BE2C (cell line): ENCODE measurements at regions not wholly inside any gene's neighbourhood (a gene's known extent, or its start where the extent isn't known, plus 50 kb on each side); places are given as distances from the start of the nearest gene placed in this dataset.

Source experiments
- DNase-seq: peaks from one replicate; pipeline ENCODE4 v3.0.0-alpha.2; 2020
- H3K27me3 ChIP-seq: fragments of 250-450 bp; sonication (Bioruptor Pico); 2 replicates; pipeline ENCODE4 v1.5.1; 2020; ENCODE audit warnings: mild to moderate bottlenecking
- H3K36me3 ChIP-seq: fragments of 250-450 bp; sonication (Bioruptor Pico); 2 replicates; pipeline ENCODE4 v1.5.1; 2020; ENCODE audit warnings: mild to moderate bottlenecking
- H3K4me1 ChIP-seq: fragments of 250-450 bp; sonication (Bioruptor Pico); 2 replicates; pipeline ENCODE4 v1.5.1; 2020
- H3K4me3 ChIP-seq: 2 replicates; pipeline ENCODE4 v1.5.1; 2011; ENCODE audit warnings: low read depth, low read length
- H3K9me3 ChIP-seq: fragments of 250-450 bp; sonication (Bioruptor Pico); 2 replicates; pipeline ENCODE4 v1.5.1; 2020
- TF ChIP-seq, protein P1 (sequence below): IDR thresholded peaks from 2 replicates; pipeline ENCODE4 v1.5.1; 2012; ENCODE audit warnings: mild to moderate bottlenecking, low read depth, low read length

DNA sequence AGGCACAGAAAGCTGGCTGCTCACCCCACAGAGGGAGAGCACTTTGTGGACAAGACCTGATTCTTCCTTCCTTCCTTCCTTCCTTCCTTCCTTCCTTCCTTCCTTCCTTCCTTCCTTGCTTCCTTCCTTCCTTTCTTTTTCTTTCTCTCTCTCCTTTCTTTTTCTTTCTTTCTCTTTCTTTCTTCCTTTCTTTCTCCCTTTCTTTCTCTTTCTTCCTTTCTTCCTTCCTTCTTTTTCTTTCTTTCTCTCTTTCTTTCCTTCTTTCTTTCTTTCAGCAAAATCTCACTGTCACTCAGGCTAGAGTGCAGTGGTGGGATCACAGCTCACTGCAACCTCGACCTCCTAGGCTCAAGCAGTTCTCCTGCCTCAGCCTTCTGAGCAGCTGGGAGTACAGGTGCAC lies 263.9 kb downstream of the UQCRFS1 start:
- DNase-seq, result no peak
- no peaks in the 10 kb centered on the region for H3K4me1 ChIP-seq
- no peak overlapping the region for H3K4me3 ChIP-seq
- TF ChIP-seq, protein P1, sequence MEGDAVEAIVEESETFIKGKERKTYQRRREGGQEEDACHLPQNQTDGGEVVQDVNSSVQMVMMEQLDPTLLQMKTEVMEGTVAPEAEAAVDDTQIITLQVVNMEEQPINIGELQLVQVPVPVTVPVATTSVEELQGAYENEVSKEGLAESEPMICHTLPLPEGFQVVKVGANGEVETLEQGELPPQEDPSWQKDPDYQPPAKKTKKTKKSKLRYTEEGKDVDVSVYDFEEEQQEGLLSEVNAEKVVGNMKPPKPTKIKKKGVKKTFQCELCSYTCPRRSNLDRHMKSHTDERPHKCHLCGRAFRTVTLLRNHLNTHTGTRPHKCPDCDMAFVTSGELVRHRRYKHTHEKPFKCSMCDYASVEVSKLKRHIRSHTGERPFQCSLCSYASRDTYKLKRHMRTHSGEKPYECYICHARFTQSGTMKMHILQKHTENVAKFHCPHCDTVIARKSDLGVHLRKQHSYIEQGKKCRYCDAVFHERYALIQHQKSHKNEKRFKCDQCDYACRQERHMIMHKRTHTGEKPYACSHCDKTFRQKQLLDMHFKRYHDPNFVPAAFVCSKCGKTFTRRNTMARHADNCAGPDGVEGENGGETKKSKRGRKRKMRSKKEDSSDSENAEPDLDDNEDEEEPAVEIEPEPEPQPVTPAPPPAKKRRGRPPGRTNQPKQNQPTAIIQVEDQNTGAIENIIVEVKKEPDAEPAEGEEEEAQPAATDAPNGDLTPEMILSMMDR, result no peak
- H3K36me3 ChIP-seq, result no peaks in the 10 kb centered on the region
- H3K9me3 ChIP-seq, result no peaks in the 10 kb centered on the region; the same call in 1 of the 2 replicates
- H3K27me3 ChIP-seq, result no peaks in the 10 kb centered on the region

DNA sequence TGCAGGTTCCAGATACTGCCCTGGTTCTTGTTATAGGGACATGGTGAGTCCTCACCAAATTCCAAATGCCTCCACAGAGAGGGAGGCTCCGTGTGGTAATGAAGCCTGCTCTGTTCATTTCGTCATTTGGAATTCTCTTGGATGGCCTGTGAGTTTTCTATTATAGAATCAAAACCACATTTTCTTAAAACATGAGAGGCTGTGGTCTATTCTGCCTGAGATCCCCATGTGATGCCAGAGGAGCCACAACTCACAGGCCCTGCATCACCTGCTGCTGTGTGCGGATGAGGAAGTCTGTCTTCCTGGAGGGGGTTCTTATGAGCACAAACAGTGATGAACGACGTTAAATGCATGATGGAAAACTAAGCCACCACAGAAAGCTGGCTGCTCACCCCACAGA lies 264.4 kb downstream of the UQCRFS1 start:
- Histone ChIP-seq H3K9me3 (no peaks in the 10 kb centered on the region; the same call in 1 of the 2 replicates), H3K4me3 (no peak overlapping the region), H3K36me3 (no peaks in the 10 kb centered on the region), H3K27me3 (no peaks in the 10 kb centered on the region), H3K4me1 (no peaks in the 10 kb centered on the region)
- no peak for DNase-seq
- TF ChIP-seq, protein P1, result no peak

DNA sequence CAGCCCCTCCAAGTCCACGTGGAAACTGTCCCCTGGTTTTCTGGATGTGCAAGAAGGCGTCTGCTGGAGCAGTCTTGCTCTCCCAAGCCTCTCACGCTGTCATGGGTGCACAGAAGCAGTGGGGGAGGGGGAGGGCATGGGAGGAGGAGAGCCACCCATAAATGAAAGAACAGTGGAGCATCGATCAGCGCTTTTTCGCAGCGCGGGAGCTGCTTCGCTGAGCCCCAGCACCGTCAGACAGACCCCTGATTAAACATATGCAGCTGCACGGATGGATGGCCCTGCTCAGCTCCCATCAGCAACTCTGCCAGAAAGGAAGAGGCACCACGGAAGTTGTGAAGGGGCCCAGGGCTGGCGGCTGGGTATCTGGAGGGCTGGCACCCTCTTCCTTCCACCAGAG lies 264.9 kb downstream of the UQCRFS1 start:
- Histone ChIP-seq H3K4me1 (no peaks in the 10 kb centered on the region), H3K36me3 (no peaks in the 10 kb centered on the region), H3K9me3 (no peaks in the 10 kb centered on the region), H3K27me3 (no peaks in the 10 kb centered on the region), H3K4me3 (no peak overlapping the region)
- TF ChIP-seq, protein P1, result no peak
- no peak for DNase-seq

DNA sequence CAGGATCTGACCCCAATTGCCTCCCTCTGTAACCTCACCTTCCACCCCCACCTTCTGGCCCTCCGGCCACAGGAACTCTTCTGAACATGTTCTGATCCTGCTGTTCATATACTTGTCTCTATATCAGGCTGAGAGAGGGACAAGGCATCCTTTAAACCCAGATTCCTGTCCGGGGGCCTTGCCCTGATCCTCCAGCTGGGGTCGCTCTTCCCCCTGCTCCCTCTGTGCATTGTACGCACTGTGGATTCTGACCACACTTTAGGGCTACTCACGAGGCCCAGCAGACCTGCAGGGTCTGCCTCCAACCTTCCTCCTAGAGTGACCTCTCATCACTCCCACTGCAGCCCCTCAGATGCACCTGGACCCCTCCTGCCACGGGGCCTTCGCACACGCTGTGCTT lies 269.3 kb downstream of the UQCRFS1 start:
- no peaks in the 10 kb centered on the region for H3K9me3 ChIP-seq
- no peaks in the 10 kb centered on the region for H3K27me3 ChIP-seq
- H3K4me1 ChIP-seq, result no peaks in the 10 kb centered on the region
- H3K4me3 ChIP-seq, result no peak overlapping the region
- DNase-seq, result no peak
- TF ChIP-seq, protein P1, result no peak
- no peaks in the 10 kb centered on the region for H3K36me3 ChIP-seq

DNA sequence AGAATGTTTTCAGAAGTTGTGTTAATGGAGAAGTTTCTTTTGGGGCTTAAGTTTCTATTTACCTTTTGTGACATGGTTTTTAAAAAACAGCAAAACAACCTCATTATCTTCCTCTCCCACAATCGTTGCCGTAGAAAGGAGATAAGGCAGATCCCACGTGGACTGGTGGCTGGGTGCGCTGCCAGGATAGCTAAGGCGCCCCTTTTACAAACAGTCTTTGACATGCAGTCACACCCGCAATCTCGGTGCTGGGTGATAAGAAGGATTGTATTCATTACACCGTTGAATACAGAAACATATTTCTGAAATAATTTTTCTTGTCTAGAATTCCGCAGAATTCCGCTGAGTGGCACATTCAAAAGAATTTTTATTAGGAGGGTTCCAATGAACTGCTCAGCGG lies 271.1 kb downstream of the UQCRFS1 start:
- no peaks in the 10 kb centered on the region for H3K27me3 ChIP-seq
- H3K4me3 ChIP-seq, result no peak overlapping the region
- H3K4me1 ChIP-seq, result no peaks in the 10 kb centered on the region
- no peak for DNase-seq
- TF ChIP-seq, protein P1, result no peak
- no peaks in the 10 kb centered on the region for H3K9me3 ChIP-seq
- no peaks in the 10 kb centered on the region for H3K36me3 ChIP-seq

GRCh38 chr19:28940751-28941500 lies 272.0 kb downstream of the UQCRFS1 start:
- TF ChIP-seq, protein P1, result no peak
- H3K36me3 ChIP-seq, result no peaks in the 10 kb centered on the region

More at GRCh38 chr19:28940751-28941500, 272.0 kb downstream of the UQCRFS1 start:
- no peak for DNase-seq
- Histone ChIP-seq H3K9me3 (no peaks in the 10 kb centered on the region), H3K4me3 (no peak overlapping the region), H3K27me3 (no peaks in the 10 kb centered on the region), H3K4me1 (no peaks in the 10 kb centered on the region)
